ENCODE measurements at regions not wholly inside any gene's neighbourhood (a gene's known extent, or its start where the extent isn't known, plus 50 kb on each side); places are given as distances from the start of the nearest gene placed in this dataset.

DNA sequence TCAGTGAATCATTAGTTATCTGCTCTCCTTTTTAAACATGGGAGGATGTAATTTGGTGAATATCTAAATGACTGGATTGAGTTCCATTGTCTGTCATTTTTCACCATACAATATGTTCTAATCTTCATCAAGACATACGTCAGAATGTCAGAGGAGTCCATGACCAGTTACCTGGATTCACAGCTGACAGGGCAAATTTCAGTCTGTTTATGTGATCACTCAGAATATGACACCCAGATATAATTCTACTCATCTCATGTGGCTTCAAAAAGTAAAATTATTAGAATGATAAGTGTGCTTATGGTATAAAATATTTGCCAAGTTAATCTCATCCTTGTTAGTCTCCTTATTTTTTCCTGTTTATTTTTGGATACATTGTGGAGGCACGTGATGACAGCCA, 150.2 kb downstream of the CDC14C start:
- Histone ChIP-seq H2AFZ (no peak overlapping the region), H3K9me3 (ENCODE audit: insufficient read depth, low read depth) (no peaks in the 10 kb centered on the region), H3K4me1 (replicated peaks; ENCODE audit: insufficient read depth) (no peaks in the 10 kb centered on the region), H3K27me3 (ENCODE audit: insufficient read depth, low read depth) (no peaks in the 10 kb centered on the region), H3K4me2 (no peak overlapping the region), H3K4me3 (no peak overlapping the region), H3K36me3 (ENCODE audit: low read depth) (no peaks in the 10 kb centered on the region), H4K20me1 (ENCODE audit: insufficient read depth) (no peaks in the 10 kb centered on the region), H3F3A (ENCODE audit: insufficient read depth, low read depth) (no peaks in the 10 kb centered on the region), H3K9me2 (ENCODE audit: insufficient read depth) (no peaks in the 10 kb centered on the region), H3K27ac (no peak overlapping the region), H3K79me2 (ENCODE audit: low read depth) (no peaks in the 10 kb centered on the region)
- CTCF ChIA-PET: no interaction called here
- BruUV-seq (replicated peaks): no TSS peak
- TF ChIP-seq EZH2 (IDR thresholded peaks at IDR 0.05; ENCODE audit: low read depth): no peak
- TF ChIP-seq, protein P1, sequence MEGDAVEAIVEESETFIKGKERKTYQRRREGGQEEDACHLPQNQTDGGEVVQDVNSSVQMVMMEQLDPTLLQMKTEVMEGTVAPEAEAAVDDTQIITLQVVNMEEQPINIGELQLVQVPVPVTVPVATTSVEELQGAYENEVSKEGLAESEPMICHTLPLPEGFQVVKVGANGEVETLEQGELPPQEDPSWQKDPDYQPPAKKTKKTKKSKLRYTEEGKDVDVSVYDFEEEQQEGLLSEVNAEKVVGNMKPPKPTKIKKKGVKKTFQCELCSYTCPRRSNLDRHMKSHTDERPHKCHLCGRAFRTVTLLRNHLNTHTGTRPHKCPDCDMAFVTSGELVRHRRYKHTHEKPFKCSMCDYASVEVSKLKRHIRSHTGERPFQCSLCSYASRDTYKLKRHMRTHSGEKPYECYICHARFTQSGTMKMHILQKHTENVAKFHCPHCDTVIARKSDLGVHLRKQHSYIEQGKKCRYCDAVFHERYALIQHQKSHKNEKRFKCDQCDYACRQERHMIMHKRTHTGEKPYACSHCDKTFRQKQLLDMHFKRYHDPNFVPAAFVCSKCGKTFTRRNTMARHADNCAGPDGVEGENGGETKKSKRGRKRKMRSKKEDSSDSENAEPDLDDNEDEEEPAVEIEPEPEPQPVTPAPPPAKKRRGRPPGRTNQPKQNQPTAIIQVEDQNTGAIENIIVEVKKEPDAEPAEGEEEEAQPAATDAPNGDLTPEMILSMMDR (conservative IDR thresholded peaks at IDR 0.05): no peak
- POLR2A ChIA-PET (ENCODE audit: unreplicated experiment): no interaction called here
- intact Hi-C loops (cut with micrococcal nuclease; ENCODE audit: unreplicated experiment): no loop called here
- DNase-seq: no peak

DNA sequence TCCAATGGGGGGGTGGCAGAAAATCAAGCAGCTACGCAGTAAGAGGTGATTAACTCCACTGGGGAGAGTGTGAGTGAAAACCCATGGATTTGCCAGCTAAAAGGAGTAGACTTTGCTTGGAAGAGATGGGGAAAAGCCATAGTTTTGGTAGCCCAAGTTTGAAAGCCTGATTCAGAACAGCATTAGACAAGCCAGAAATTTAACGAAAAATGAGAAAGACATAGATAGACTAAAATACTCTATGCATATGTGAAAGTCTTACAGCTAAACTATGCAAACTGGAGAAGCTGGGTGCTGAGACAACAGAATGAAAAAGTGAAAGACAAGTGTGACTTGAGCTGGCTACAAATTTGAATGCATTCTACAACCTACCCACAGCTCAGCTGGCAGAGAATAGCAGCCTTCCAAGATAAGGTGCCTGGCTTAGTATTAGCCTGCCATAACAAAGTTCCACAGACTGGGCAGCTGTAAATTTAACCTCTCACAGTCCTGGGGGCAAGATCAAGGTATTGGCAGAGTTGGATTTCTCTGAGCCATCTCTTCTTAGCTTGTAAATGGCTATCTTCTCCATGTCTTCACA, 156.6 kb downstream of the CDC14C start:
- intact Hi-C loops (cut with micrococcal nuclease; ENCODE audit: unreplicated experiment): no loop called here
- CTCF ChIA-PET: no interaction called here
- no peaks in the 10 kb centered on the region for H3K4me1 ChIP-seq (replicated peaks; ENCODE audit: insufficient read depth)

DNA sequence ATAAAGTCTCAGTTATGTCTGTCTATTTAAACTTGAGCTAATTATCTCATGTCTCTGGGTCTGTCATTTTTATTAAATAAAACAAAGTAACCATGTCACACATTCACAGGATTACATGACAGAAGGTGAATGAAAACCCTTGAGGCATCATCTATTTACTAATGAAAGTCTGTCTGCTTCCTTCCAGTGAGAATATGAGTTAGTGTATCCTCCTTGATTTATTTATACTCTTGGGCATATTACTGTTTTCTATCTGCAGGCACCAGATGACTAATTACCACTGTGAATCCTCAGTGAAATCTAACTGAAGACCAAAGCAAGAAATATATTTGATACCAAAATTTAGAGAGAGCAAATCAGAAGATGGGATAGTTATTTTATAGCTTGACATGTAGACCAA, 163.7 kb downstream of the CDC14C start:
- no peak overlapping the region for H3K4me3 ChIP-seq
- H3K27ac ChIP-seq: no peak overlapping the region
- H3K9me3 ChIP-seq (ENCODE audit: insufficient read depth, low read depth): no peaks in the 10 kb centered on the region
- no peak overlapping the region for H3K4me2 ChIP-seq
- H3K27me3 ChIP-seq (ENCODE audit: insufficient read depth, low read depth): no peaks in the 10 kb centered on the region
- H3K79me2 ChIP-seq (ENCODE audit: low read depth): no peaks in the 10 kb centered on the region
- no peak overlapping the region for H2AFZ ChIP-seq
- no peaks in the 10 kb centered on the region for H4K20me1 ChIP-seq (ENCODE audit: insufficient read depth)
- POLR2A ChIA-PET (ENCODE audit: unreplicated experiment): no interaction called here
- CTCF ChIA-PET: no interaction called here
- intact Hi-C loops (cut with micrococcal nuclease; ENCODE audit: unreplicated experiment): no loop called here
- no peaks in the 10 kb centered on the region for H3K4me1 ChIP-seq (replicated peaks; ENCODE audit: insufficient read depth)
- BruUV-seq (replicated peaks): no TSS peak
- no peaks in the 10 kb centered on the region for H3K36me3 ChIP-seq (ENCODE audit: low read depth)
- TF ChIP-seq EZH2 (IDR thresholded peaks at IDR 0.05; ENCODE audit: low read depth): no peak
- TF ChIP-seq, protein P1 (conservative IDR thresholded peaks at IDR 0.05): no peak
- H3F3A ChIP-seq (ENCODE audit: insufficient read depth, low read depth): no peaks in the 10 kb centered on the region
- DNase-seq: no peak
- no peaks in the 10 kb centered on the region for H3K9me2 ChIP-seq (ENCODE audit: insufficient read depth)

More for the DNA sequence above, 156.6 kb downstream of the CDC14C start:
- Histone ChIP-seq H3K9me2 (ENCODE audit: insufficient read depth) (no peaks in the 10 kb centered on the region), H4K20me1 (ENCODE audit: insufficient read depth) (no peaks in the 10 kb centered on the region), H3K9me3 (ENCODE audit: insufficient read depth, low read depth) (no peaks in the 10 kb centered on the region), H3F3A (ENCODE audit: insufficient read depth, low read depth) (no peaks in the 10 kb centered on the region), H3K4me2 (no peak overlapping the region), H3K36me3 (ENCODE audit: low read depth) (no peaks in the 10 kb centered on the region), H3K27ac (no peak overlapping the region), H2AFZ (no peak overlapping the region), H3K79me2 (ENCODE audit: low read depth) (no peaks in the 10 kb centered on the region), H3K4me3 (no peak overlapping the region), H3K27me3 (ENCODE audit: insufficient read depth, low read depth) (no peaks in the 10 kb centered on the region)
- DNase-seq: no peak
- POLR2A ChIA-PET (ENCODE audit: unreplicated experiment): no interaction called here
- TF ChIP-seq EZH2 (IDR thresholded peaks at IDR 0.05; ENCODE audit: low read depth): no peak
- TF ChIP-seq, protein P1 (conservative IDR thresholded peaks at IDR 0.05): no peak
- BruUV-seq (replicated peaks): no TSS peak

Measured in PC-9 (cell line).